A673 (cell line): ENCODE measurements at regions not wholly inside any gene's neighbourhood (a gene's known extent, or its start where the extent isn't known, plus 50 kb on each side); places are given as distances from the start of the nearest gene placed in this dataset.

Source experiments
- BruUV-seq: library from RNA; stranded (reverse); fragments of 400-500 nt; replicated peaks from 2 replicates; lab custom pipeline; 2021; lab: Mats Ljungman, UMichigan
- CTCF ChIA-PET: fragments of 300-600 bp; sonication (Branson Sonifier 250); formaldehyde crosslinking; loops from one replicate; lab custom pipeline; 2022; ENCODE audit warnings: antibody characterized with exemption; lab: Charles Lee
- POLR2A ChIA-PET: fragments of 300-600 bp; sonication (Branson Sonifier 250); formaldehyde crosslinking; loops from one replicate; lab custom pipeline; 2022; ENCODE audit warnings: antibody characterized with exemption; ENCODE audit not compliant: low non-redundant PET; lab: Charles Lee
- DNase-seq: peaks from one replicate; pipeline ENCODE4 v3.0.0-alpha.2; 2015; ENCODE audit warnings: low spot score
- H3K27ac ChIP-seq: fragments of 200-600 bp; sonication (generic); 2 replicates; pipeline ENCODE4 v1.5.1; 2016; ENCODE audit warnings: mixed run types, low read depth, mild to moderate bottlenecking, mixed read lengths, antibody characterized with exemption, low read length; ENCODE audit not compliant: poor library complexity, severe bottlenecking
- H3K27me3 ChIP-seq: fragments of 200-600 bp; sonication (generic); replicated peaks from 2 replicates; pipeline ENCODE4 v1.6.1; 2017; ENCODE audit warnings: mixed run types, low read depth, mild to moderate bottlenecking, mixed read lengths, antibody characterized with exemption, low read length; ENCODE audit not compliant: insufficient read depth, poor library complexity
- H3K36me3 ChIP-seq: fragments of 200-600 bp; sonication (generic); 2 replicates; pipeline ENCODE4 v1.6.1; 2016; ENCODE audit warnings: mixed run types, mild to moderate bottlenecking, mixed read lengths, antibody characterized with exemption, low read length; ENCODE audit not compliant: insufficient read depth, poor library complexity, severe bottlenecking
- H3K4me1 ChIP-seq: fragments of 200-600 bp; sonication (generic); 2 replicates; pipeline ENCODE4 v1.6.1; 2017; ENCODE audit warnings: mixed run types, mild to moderate bottlenecking, mixed read lengths, antibody characterized with exemption, low read length; ENCODE audit not compliant: insufficient read depth, poor library complexity, severe bottlenecking
- H3K4me3 ChIP-seq: fragments of 200-600 bp; sonication (generic); 2 replicates; pipeline ENCODE4 v1.5.1; 2016; ENCODE audit warnings: low read depth, mixed run types, mild to moderate bottlenecking, mixed read lengths, low read length; ENCODE audit not compliant: poor library complexity, severe bottlenecking
- H3K9me3 ChIP-seq: fragments of 200-600 bp; sonication (generic); 2 replicates; pipeline ENCODE4 v1.6.1; 2016; ENCODE audit warnings: mixed run types, low read depth, mild to moderate bottlenecking, mixed read lengths, antibody characterized with exemption, low read length; ENCODE audit not compliant: poor library complexity, severe bottlenecking
- EZH2 ChIP-seq: fragments of 200-600 bp; sonication (generic); IDR thresholded peaks from 2 replicates; pipeline ENCODE4 v1.6.1; 2017; ENCODE audit warnings: borderline replicate concordance, low read depth, mild to moderate bottlenecking, mixed read lengths, antibody characterized with exemption, low read length; ENCODE audit not compliant: poor library complexity, severe bottlenecking
- intact Hi-C: fragments of 100-400 bp; cut with micrococcal nuclease; formaldehyde crosslinking; loops from one replicate; pipeline ENCODE4 v1.10.0; 2022; ENCODE audit not compliant: unreplicated experiment
- TF ChIP-seq, protein P1 (sequence below): fragments of 300-800, 200-600 bp; sonication (generic); conservative IDR thresholded peaks from 2 replicates; pipeline ENCODE4 v1.5.1; 2017; ENCODE audit warnings: low read depth, mild to moderate bottlenecking, antibody characterized with exemption, low read length, moderate library complexity, mixed read lengths

DNA sequence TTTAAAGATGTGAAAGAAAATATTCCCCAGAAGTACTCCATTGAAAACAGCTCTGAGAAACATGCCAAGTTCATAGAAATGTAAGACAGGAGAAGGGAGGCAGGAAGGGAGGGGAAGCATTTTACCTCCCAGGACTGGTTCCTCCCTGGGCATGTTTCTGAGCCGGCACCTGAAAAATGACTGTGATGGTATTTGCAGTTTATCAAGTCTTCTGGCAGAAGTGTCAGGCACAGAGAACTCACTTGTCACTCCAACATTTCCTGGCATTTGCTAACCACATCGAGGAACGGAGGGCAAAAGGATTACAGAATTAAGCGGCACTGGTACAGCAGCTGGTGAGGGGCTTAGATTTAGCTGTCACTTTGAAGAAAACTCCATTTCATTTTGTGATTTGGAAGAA, 1054.0 kb downstream of the TUSC7 start:
- intact Hi-C loops: no loop called here
- CTCF ChIA-PET: no interaction called here
- Histone ChIP-seq H3K27ac (no peak overlapping the region), H3K36me3 (no peaks in the 10 kb centered on the region), H3K4me1 (no peaks in the 10 kb centered on the region), H3K9me3 (no peaks in the 10 kb centered on the region), H3K4me3 (no peak overlapping the region), H3K27me3 (no peaks in the 10 kb centered on the region)
- DNase-seq: no peak
- POLR2A ChIA-PET: no interaction called here
- no TSS peak for BruUV-seq
- no peak for TF ChIP-seq EZH2
- TF ChIP-seq, protein P1, sequence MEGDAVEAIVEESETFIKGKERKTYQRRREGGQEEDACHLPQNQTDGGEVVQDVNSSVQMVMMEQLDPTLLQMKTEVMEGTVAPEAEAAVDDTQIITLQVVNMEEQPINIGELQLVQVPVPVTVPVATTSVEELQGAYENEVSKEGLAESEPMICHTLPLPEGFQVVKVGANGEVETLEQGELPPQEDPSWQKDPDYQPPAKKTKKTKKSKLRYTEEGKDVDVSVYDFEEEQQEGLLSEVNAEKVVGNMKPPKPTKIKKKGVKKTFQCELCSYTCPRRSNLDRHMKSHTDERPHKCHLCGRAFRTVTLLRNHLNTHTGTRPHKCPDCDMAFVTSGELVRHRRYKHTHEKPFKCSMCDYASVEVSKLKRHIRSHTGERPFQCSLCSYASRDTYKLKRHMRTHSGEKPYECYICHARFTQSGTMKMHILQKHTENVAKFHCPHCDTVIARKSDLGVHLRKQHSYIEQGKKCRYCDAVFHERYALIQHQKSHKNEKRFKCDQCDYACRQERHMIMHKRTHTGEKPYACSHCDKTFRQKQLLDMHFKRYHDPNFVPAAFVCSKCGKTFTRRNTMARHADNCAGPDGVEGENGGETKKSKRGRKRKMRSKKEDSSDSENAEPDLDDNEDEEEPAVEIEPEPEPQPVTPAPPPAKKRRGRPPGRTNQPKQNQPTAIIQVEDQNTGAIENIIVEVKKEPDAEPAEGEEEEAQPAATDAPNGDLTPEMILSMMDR: no peak

DNA sequence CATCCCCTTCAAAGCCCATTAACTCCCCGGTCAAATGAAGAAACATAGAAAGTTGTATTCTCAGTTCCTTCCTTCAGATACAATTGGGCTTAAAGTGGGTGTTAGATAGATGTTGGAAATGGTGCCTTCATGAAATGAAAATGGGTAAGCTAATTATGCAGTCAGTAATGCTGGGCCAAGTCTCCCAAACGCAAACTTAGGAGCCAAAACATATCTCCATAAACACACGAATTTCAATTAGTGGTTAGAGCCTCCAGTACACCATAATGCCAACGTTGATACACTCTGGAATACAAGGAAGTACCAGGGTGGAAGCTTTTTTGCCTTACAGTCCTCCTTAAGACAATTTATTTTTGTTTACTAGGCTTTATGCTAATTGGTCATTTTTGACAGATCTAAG, 1059.0 kb downstream of the TUSC7 start:
- BruUV-seq: no TSS peak
- Histone ChIP-seq H3K27ac (no peak overlapping the region), H3K27me3 (no peaks in the 10 kb centered on the region), H3K36me3 (no peaks in the 10 kb centered on the region), H3K9me3 (no peaks in the 10 kb centered on the region), H3K4me1 (no peaks in the 10 kb centered on the region), H3K4me3 (no peak overlapping the region)
- ChIA-PET CTCF (no interaction called here), POLR2A (no interaction called here)
- no peak for DNase-seq
- intact Hi-C loops: no loop called here
- TF ChIP-seq, protein P1: no peak
- no peak for TF ChIP-seq EZH2

DNA sequence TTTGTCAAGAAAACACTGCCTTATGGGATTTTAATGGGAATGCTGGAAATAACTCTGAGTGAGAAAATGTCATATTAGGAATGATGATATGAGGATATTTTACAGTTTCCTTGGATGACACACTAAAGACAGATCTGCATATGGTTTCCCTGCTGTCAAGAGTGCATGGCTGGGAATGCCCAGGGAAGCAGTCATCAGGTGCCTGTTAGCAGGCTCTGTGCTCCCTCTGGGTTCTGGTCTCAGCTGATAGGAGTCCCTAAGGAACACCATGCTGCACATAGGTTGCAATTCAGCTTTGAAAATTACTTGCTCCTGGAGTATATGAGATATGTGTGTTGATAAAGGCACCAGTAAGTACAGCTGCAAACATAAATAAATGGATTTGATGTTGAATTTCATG, 1064.6 kb downstream of the TUSC7 start:
- H3K9me3 ChIP-seq: no peaks in the 10 kb centered on the region
- no peak for TF ChIP-seq EZH2
- TF ChIP-seq, protein P1: no peak
- intact Hi-C loops: no loop called here
- no peaks in the 10 kb centered on the region for H3K36me3 ChIP-seq
- H3K27me3 ChIP-seq: no peaks in the 10 kb centered on the region
- ChIA-PET POLR2A (no interaction called here), CTCF (no interaction called here)
- DNase-seq: no peak
- no peaks in the 10 kb centered on the region for H3K4me1 ChIP-seq
- H3K27ac ChIP-seq: no peak overlapping the region
- no TSS peak for BruUV-seq
- no peak overlapping the region for H3K4me3 ChIP-seq
